ENCODE measurements at regions not wholly inside any gene's neighbourhood (a gene's known extent, or its start where the extent isn't known, plus 50 kb on each side); places are given as distances from the start of the nearest gene placed in this dataset.

GRCh38 chr2:120448436-120448835, 102.5 kb downstream of the INHBB start:
- Histone ChIP-seq H3K4me2 (replicated peaks; ENCODE audit: low read depth, low read length, poor library complexity, severe bottlenecking) (no peak overlapping the region), H4K20me1 (ENCODE audit: control insufficient read depth, insufficient read depth, low read length, poor library complexity, severe bottlenecking) (no peaks in the 10 kb centered on the region), H3K4me3 (ENCODE audit: control extremely low read depth in 1 of 5, extremely low read depth in 1 of 5, insufficient read depth in 1 of 5, low read depth in 2 of 5, low read length in 4 of 5) (no peak overlapping the region), H3K9ac (ENCODE audit: low read length) (no peak overlapping the region), H2AFZ (ENCODE audit: insufficient read depth, low read depth, low read length, poor library complexity, severe bottlenecking) (no peak overlapping the region), H3K27me3 (replicated peaks in 1 of 4; ENCODE audit: control extremely low read depth in 1 of 4, control insufficient read depth in 3 of 4, insufficient read depth in 4 of 4, low read length in 3 of 4) (peaks cover 0 to 8% (median 6%) of the 10 kb centered on the region in 4 experiments), H3K27ac (ENCODE audit: low read length in 2 of 2) (no peak overlapping the region), H3K79me2 (ENCODE audit: control insufficient read depth, insufficient read depth, low read length) (no peaks in the 10 kb centered on the region), H3K4me1 (ENCODE audit: control insufficient read depth in 2 of 2, insufficient read depth in 2 of 2, low read length in 2 of 2) (no peaks in the 10 kb centered on the region), H3K9me3 (ENCODE audit: control extremely low read depth in 1 of 3, control insufficient read depth in 2 of 3, insufficient read depth in 1 of 3, low read length in 2 of 3) (no peaks in the 10 kb centered on the region), H3K36me3 (replicated peaks in 1 of 2; ENCODE audit: control extremely low read depth in 1 of 2, control insufficient read depth in 1 of 2, extremely low read depth in 1 of 2, insufficient read depth in 2 of 2, low read length in 1 of 2) (no peaks in the 10 kb centered on the region)
- 78% methylated on average over 2 of the region's 6 CpGs for WGBS (ENCODE audit: insufficient coverage)
- no peak for TF ChIP-seq EZH2 (IDR thresholded peaks at IDR 0.05; ENCODE audit: borderline replicate concordance, insufficient read depth, low read depth, low read length, poor library complexity, severe bottlenecking)
- H3K9me3 Mint-ChIP-seq (ENCODE audit: insufficient read depth), result no peaks in the 10 kb centered on the region
- DNase-seq, result no peak
- peaks cover 2% of the 10 kb centered on the region for H3K4me1 Mint-ChIP-seq
- no peak overlapping the region for H3K27ac Mint-ChIP-seq
- ATAC-seq (ENCODE audit: low read depth), result no peak
- no peak overlapping the region for H3K4me3 Mint-ChIP-seq
- POLR2A ChIA-PET, result no interaction called here
- CTCF ChIA-PET, result no interaction called here
- intact Hi-C loops (cut with micrococcal nuclease), result no loop called here
- peaks cover 32% of the 10 kb centered on the region for H3K27me3 Mint-ChIP-seq

- Mint-ChIP-seq H3K27me3 (peaks cover 27% of the 10 kb centered on the region), H3K27ac (no peak overlapping the region), H3K4me1 (no peaks in the 10 kb centered on the region), H3K4me3 (no peak overlapping the region), H3K9me3 (ENCODE audit: insufficient read depth) (no peaks in the 10 kb centered on the region)
- no peak overlapping the region for H3K27ac ChIP-seq (ENCODE audit: low read length in 2 of 2)
- 89% methylated on average over 14 of the region's 15 CpGs for WGBS (ENCODE audit: insufficient coverage)
- H3K79me2 ChIP-seq (ENCODE audit: control insufficient read depth, insufficient read depth, low read length), result no peaks in the 10 kb centered on the region
- CTCF ChIA-PET, result no interaction called here
- POLR2A ChIA-PET, result no interaction called here
- no peak overlapping the region for H3K4me3 ChIP-seq (ENCODE audit: control extremely low read depth in 1 of 5, extremely low read depth in 1 of 5, insufficient read depth in 1 of 5, low read depth in 2 of 5, low read length in 4 of 5)
- DNase-seq, result no peak
- no peak overlapping the region for H3K9ac ChIP-seq (ENCODE audit: low read length)
- no peaks in the 10 kb centered on the region for H4K20me1 ChIP-seq (ENCODE audit: control insufficient read depth, insufficient read depth, low read length, poor library complexity, severe bottlenecking)
- no peak for TF ChIP-seq CTCF (IDR thresholded peaks at IDR 0.05)
- no peak for TF ChIP-seq EZH2 (IDR thresholded peaks at IDR 0.05; ENCODE audit: borderline replicate concordance, insufficient read depth, low read depth, low read length, poor library complexity, severe bottlenecking)
- no peak overlapping the region for H3K4me2 ChIP-seq (replicated peaks; ENCODE audit: low read depth, low read length, poor library complexity, severe bottlenecking)
- H3K4me1 ChIP-seq (ENCODE audit: control insufficient read depth in 2 of 2, insufficient read depth in 2 of 2, low read length in 2 of 2), result no peaks in the 10 kb centered on the region
- H2AFZ ChIP-seq (ENCODE audit: insufficient read depth, low read depth, low read length, poor library complexity, severe bottlenecking), result no peak overlapping the region
- no peak for ATAC-seq (ENCODE audit: low read depth)
- peaks cover 0 to 2% (median under 1%) of the 10 kb centered on the region in 4 experiments for H3K27me3 ChIP-seq (replicated peaks in 1 of 4; ENCODE audit: control extremely low read depth in 1 of 4, control insufficient read depth in 3 of 4, insufficient read depth in 4 of 4, low read length in 3 of 4)
- intact Hi-C loops (cut with micrococcal nuclease), result no loop called here
- H3K36me3 ChIP-seq (replicated peaks in 1 of 2; ENCODE audit: control extremely low read depth in 1 of 2, control insufficient read depth in 1 of 2, extremely low read depth in 1 of 2, insufficient read depth in 2 of 2, low read length in 1 of 2), result no peaks in the 10 kb centered on the region
- H3K9me3 ChIP-seq (ENCODE audit: control extremely low read depth in 1 of 3, control insufficient read depth in 2 of 3, insufficient read depth in 1 of 3, low read length in 2 of 3), result no peaks in the 10 kb centered on the region
Observed at GRCh38 chr2:120448961-120449810, 103.2 kb downstream of the INHBB start.

Data from B cell (primary cell).